ENCODE measurements at regions not wholly inside any gene's neighbourhood (a gene's known extent, or its start where the extent isn't known, plus 50 kb on each side); places are given as distances from the start of the nearest gene placed in this dataset.

DNA sequence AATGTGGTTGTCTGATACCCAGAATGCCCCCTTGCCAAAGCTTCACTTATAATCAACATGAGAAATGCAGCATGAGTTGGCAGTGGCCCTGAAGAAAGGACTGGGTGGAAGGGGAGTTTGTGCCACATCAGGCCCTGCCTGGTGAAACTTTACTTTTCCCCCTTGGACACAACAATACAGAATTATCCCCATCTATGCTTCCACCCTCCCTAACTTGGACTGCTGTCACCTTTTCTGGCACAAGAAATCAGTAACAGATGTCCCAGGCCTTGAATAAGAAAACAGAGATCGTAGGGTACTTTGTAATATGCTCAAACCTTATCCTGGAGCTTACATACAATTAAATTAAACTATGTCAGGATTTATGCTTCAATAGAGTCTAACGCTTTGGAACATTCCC lies 128.9 kb upstream of the SATB2 start:
- H3K36me3 ChIP-seq = no peaks in the 10 kb centered on the region
- ATAC-seq = no peak
- no peak overlapping the region for H3K4me3 ChIP-seq
- WGBS, 2 donors = 72 to 82% methylated on average over 2 of the region's 2 CpGs
- no peaks in the 10 kb centered on the region for H3K4me1 ChIP-seq
- no peak overlapping the region for H3K27ac ChIP-seq
- intact Hi-C loops (cut with DNase I) = no loop called here
- no peak for TF ChIP-seq CTCF (IDR thresholded peaks at IDR 0.05)
- no peak for DNase-seq
- no peaks in the 10 kb centered on the region for H3K27me3 ChIP-seq
- H3K9me3 ChIP-seq = no peaks in the 10 kb centered on the region
- no peak for FAIRE-seq

GRCh38 chr2:199583676-199584075 lies 125.9 kb upstream of the SATB2 start:
- no peaks in the 10 kb centered on the region for H3K27me3 ChIP-seq
- ATAC-seq (no peak), DNase-seq (no peak), FAIRE-seq (no peak)
- H3K4me1 ChIP-seq = no peaks in the 10 kb centered on the region
- no peaks in the 10 kb centered on the region for H3K9me3 ChIP-seq
- H3K36me3 ChIP-seq = no peaks in the 10 kb centered on the region
- 58 to 63% methylated on average over 3 of the region's 3 CpGs for WGBS, 2 donors
- intact Hi-C loops (cut with DNase I) = no loop called here
- TF ChIP-seq CTCF (IDR thresholded peaks at IDR 0.05) = no peak
- no peak overlapping the region for H3K27ac ChIP-seq
- H3K4me3 ChIP-seq = no peak overlapping the region

DNA sequence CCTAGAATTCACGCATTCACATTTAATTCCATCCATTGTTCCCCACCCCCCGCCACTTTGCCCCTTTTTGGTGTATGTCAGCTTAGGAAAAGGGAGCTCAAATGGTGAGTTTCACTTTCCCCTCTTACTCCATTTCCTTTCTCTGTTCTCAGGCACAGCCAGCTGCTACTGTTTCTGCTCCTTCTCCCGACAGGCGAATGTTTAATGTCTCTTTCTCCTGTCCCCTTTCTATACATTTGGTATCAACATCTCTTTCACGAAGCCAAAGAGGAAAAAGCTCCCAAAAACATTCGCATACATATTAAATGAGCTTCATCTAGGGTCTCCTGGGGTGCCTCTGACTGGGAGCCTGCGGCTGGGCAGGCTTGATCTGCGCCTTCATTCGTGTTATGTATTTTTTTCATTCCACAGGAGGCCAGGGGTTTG lies 124.2 kb upstream of the SATB2 start:
- intact Hi-C loops (cut with DNase I) = no loop called here
- ATAC-seq (peak in 1 of 4 donors; percentile 47), DNase-seq (no peak), FAIRE-seq (no peak)
- Histone ChIP-seq H3K9me3 (no peaks in the 10 kb centered on the region), H3K27me3 (no peaks in the 10 kb centered on the region), H3K4me3 (peak overlapping the region in 2 of 4 donors; percentile 6 to 15), H3K36me3 (no peaks in the 10 kb centered on the region), H3K27ac (no peak overlapping the region), H3K4me1 (no peaks in the 10 kb centered on the region)
- TF ChIP-seq CTCF (IDR thresholded peaks at IDR 0.05) = no peak
- WGBS, 2 donors = 19 to 20% methylated on average over 9 of the region's 9 CpGs

GRCh38 chr2:199581408-199581807 lies 123.7 kb upstream of the SATB2 start:
- H3K27ac ChIP-seq = no peak overlapping the region
- H3K36me3 ChIP-seq = no peaks in the 10 kb centered on the region
- FAIRE-seq (no peak), DNase-seq (no peak), ATAC-seq (no peak)
- no peaks in the 10 kb centered on the region for H3K4me1 ChIP-seq
- intact Hi-C loops (cut with DNase I) = no loop called here
- TF ChIP-seq CTCF (IDR thresholded peaks at IDR 0.05) = no peak
- WGBS, 2 donors = 19 to 21% methylated on average over 4 of the region's 4 CpGs
- H3K4me3 ChIP-seq = peak overlapping the region in 2 of 4 donors; percentile 6 to 15
- no peaks in the 10 kb centered on the region for H3K9me3 ChIP-seq
- H3K27me3 ChIP-seq = no peaks in the 10 kb centered on the region

DNA sequence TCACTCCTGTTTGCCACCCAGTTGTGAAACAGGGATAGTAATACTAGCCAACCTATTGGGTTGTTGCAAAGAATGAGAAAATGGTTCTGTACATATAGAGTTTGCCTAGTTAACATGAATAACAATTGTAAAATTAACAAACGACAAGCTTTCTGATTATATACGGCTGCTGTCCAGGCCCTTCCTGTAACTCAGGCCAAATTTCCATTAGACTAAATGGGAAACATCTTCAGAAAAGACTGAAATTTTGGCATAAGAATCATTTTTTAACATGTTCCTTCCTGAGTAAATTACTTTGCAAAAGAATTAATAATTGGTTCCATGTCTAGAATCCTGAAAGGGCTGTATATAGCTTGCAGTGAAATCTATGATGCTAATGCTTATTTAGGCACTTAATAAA lies 117.7 kb upstream of the SATB2 start:
- Histone ChIP-seq H3K27me3 (no peaks in the 10 kb centered on the region), H3K4me3 (no peak overlapping the region), H3K9me3 (no peaks in the 10 kb centered on the region), H3K4me1 (no peaks in the 10 kb centered on the region), H3K36me3 (no peaks in the 10 kb centered on the region), H3K27ac (no peak overlapping the region)
- ATAC-seq = no peak
- 59 to 82% methylated on average over 2 of the region's 2 CpGs for whole genome bisulfite sequencing, 2 donors
- no peak for FAIRE-seq
- DNase-seq = no peak
- intact Hi-C loops (cut with DNase I) = no loop called here
- TF ChIP-seq CTCF (IDR thresholded peaks at IDR 0.05) = no peak

All from pancreas (tissue), 10 donors.